Tibial artery (tissue), 4 donors: ENCODE measurements at regions not wholly inside any gene's neighbourhood (a gene's known extent, or its start where the extent isn't known, plus 50 kb on each side); places are given as distances from the start of the nearest gene placed in this dataset.

Experiments
- DNase-seq, 2 donors: peaks; one replicate each; pipeline ENCODE4 v3.0.0-alpha.2; 2019
- H3K27ac ChIP-seq, 2 donors: fragments of 200-600 bp; sonication (generic) in 1 of 2; 1 replicate in 1 of 2; 2 replicates in 1 of 2; pipeline ENCODE4 v1.5.1; 2018 to 2019; ENCODE audit warnings: mild to moderate bottlenecking in 1 of 2
- H3K27me3 ChIP-seq, 2 donors: fragments of 200-600 bp; sonication (generic) in 1 of 2; one replicate each; pipeline versions ENCODE4 v1.5.1 to v1.6.0; 2016 to 2019
- H3K36me3 ChIP-seq, 3 donors: fragments of 200-600 bp; sonication (generic) in 2 of 3; one replicate each; pipeline ENCODE4 v1.5.1; 2016 to 2019; ENCODE audit warnings: mild to moderate bottlenecking in 2 of 3
- H3K4me1 ChIP-seq, 4 donors: fragments of 200-600 bp; sonication (generic) in 2 of 4; 1 replicate in 3 of 4; 2 replicates in 1 of 4; pipeline ENCODE4 v1.5.1; 2016 to 2019
- H3K4me3 ChIP-seq, 2 donors: fragments of 200-600 bp; sonication (generic) in 1 of 2; 1 replicate in 1 of 2; 2 replicates in 1 of 2; pipeline ENCODE4 v1.5.1; 2018 to 2019; ENCODE audit warnings: mild to moderate bottlenecking in 2 of 2
- H3K9me3 ChIP-seq, 3 donors: fragments of 200-600 bp; sonication (generic) in 1 of 3; one replicate each; pipeline ENCODE4 v1.5.1; 2016 to 2019
- CTCF ChIP-seq, 2 experiments: fragments of 200-600 bp in 1 of 2; fragments of 450-650 bp in 1 of 2; IDR thresholded peaks; one replicate each; pipeline ENCODE4 v1.5.1; 2017 to 2019; ENCODE audit warnings: antibody characterized with exemption in 2 of 2, mild to moderate bottlenecking in 1 of 2, moderate library complexity in 1 of 2
- intact Hi-C: fragments of 100-400 bp; cut with DNase I; formaldehyde crosslinking; loops from one replicate; pipeline ENCODE4 v1.15.0; 2023; ENCODE audit warnings: low total_unique reads

- Histone ChIP-seq H3K27me3 (no peaks in the 10 kb centered on the region), H3K9me3 (no peaks in the 10 kb centered on the region), H3K27ac (no peak overlapping the region), H3K4me1 (peaks cover 0 to 7% (median 0%) of the 10 kb centered on the region in 4 donors), H3K4me3 (no peak overlapping the region), H3K36me3 (no peaks in the 10 kb centered on the region)
- no peak for DNase-seq
- intact Hi-C loops, result no loop called here
- TF ChIP-seq CTCF (IDR thresholded peaks at IDR 0.05), result no peak
Measured at GRCh38 chr4:165767671-165768070, 105.4 kb upstream of the TLL1 start.

- H3K36me3 ChIP-seq, result no peaks in the 10 kb centered on the region
- H3K4me3 ChIP-seq, result no peak overlapping the region
- no peak for TF ChIP-seq CTCF (IDR thresholded peaks at IDR 0.05)
- intact Hi-C loops, result no loop called here
- DNase-seq, result no peak
- no peaks in the 10 kb centered on the region for H3K27me3 ChIP-seq
- no peaks in the 10 kb centered on the region for H3K9me3 ChIP-seq
- no peak overlapping the region for H3K27ac ChIP-seq
- H3K4me1 ChIP-seq, result peaks cover 0 to 7% (median 0%) of the 10 kb centered on the region in 4 donors
Measured at GRCh38 chr4:165768281-165768680, 104.8 kb upstream of the TLL1 start.

GRCh38 chr4:165774326-165774725 is 98.7 kb upstream of the TLL1 start:
- intact Hi-C loops, result no loop called here
- H3K9me3 ChIP-seq, result peaks cover 0 to 4% (median 0%) of the 10 kb centered on the region in 3 donors
- no peaks in the 10 kb centered on the region for H3K4me1 ChIP-seq
- no peak overlapping the region for H3K27ac ChIP-seq
- H3K36me3 ChIP-seq, result no peaks in the 10 kb centered on the region
- TF ChIP-seq CTCF (IDR thresholded peaks at IDR 0.05), result no peak
- DNase-seq, result no peak
- no peaks in the 10 kb centered on the region for H3K27me3 ChIP-seq
- H3K4me3 ChIP-seq, result no peak overlapping the region

GRCh38 chr4:165779950-165780670 is 92.9 kb upstream of the TLL1 start:
- Histone ChIP-seq H3K4me1 (peaks cover 0 to 17% (median 13%) of the 10 kb centered on the region in 4 donors), H3K27ac (no peak overlapping the region), H3K4me3 (no peak overlapping the region), H3K9me3 (peaks cover 0 to 4% (median 0%) of the 10 kb centered on the region in 3 donors), H3K27me3 (no peaks in the 10 kb centered on the region), H3K36me3 (no peaks in the 10 kb centered on the region)
- intact Hi-C loops, result no loop called here
- DNase-seq, result no peak
- no peak for TF ChIP-seq CTCF (IDR thresholded peaks at IDR 0.05)

GRCh38 chr4:165780735-165781134 is 92.3 kb upstream of the TLL1 start:
- Histone ChIP-seq H3K4me1 (peaks cover 0 to 23% (median 15%) of the 10 kb centered on the region in 4 donors), H3K4me3 (no peak overlapping the region), H3K9me3 (peaks cover 0 to 4% (median 0%) of the 10 kb centered on the region in 3 donors), H3K27me3 (no peaks in the 10 kb centered on the region), H3K36me3 (no peaks in the 10 kb centered on the region), H3K27ac (no peak overlapping the region)
- intact Hi-C loops, result no loop called here
- no peak for TF ChIP-seq CTCF (IDR thresholded peaks at IDR 0.05)
- DNase-seq, result no peak
